Loucy (cell line): ENCODE measurements at regions not wholly inside any gene's neighbourhood (a gene's known extent, or its start where the extent isn't known, plus 50 kb on each side); places are given as distances from the start of the nearest gene placed in this dataset.

Source experiments
- EZH2phosphoT487 ChIP-seq: fragments of 200-600 bp; IDR thresholded peaks from 2 replicates; pipeline ENCODE4 v1.6.1; 2018; ENCODE audit warnings: antibody characterized with exemption, mild to moderate bottlenecking, moderate library complexity, borderline replicate concordance
- TF ChIP-seq, protein P1 (sequence below): fragments of 200-600 bp; sonication (generic); conservative IDR thresholded peaks from 2 replicates; pipeline ENCODE4 v1.5.1; 2014; ENCODE audit warnings: mild to moderate bottlenecking, antibody characterized with exemption, low read length

GRCh38 chr6:119960036-119960435, 610.5 kb upstream of the MAN1A1 start:
- TF ChIP-seq, protein P1, sequence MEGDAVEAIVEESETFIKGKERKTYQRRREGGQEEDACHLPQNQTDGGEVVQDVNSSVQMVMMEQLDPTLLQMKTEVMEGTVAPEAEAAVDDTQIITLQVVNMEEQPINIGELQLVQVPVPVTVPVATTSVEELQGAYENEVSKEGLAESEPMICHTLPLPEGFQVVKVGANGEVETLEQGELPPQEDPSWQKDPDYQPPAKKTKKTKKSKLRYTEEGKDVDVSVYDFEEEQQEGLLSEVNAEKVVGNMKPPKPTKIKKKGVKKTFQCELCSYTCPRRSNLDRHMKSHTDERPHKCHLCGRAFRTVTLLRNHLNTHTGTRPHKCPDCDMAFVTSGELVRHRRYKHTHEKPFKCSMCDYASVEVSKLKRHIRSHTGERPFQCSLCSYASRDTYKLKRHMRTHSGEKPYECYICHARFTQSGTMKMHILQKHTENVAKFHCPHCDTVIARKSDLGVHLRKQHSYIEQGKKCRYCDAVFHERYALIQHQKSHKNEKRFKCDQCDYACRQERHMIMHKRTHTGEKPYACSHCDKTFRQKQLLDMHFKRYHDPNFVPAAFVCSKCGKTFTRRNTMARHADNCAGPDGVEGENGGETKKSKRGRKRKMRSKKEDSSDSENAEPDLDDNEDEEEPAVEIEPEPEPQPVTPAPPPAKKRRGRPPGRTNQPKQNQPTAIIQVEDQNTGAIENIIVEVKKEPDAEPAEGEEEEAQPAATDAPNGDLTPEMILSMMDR, result no peak
- no peak for TF ChIP-seq EZH2phosphoT487
